GM18861 (cell line): ENCODE measurements at regions not wholly inside any gene's neighbourhood (a gene's known extent, or its start where the extent isn't known, plus 50 kb on each side); places are given as distances from the start of the nearest gene placed in this dataset.
"Not testable (repeated sequence)": the region's sequence is repeated elsewhere in the genome, so short reads cannot be mapped to it uniquely, and the experiment has no call there.

Source experiments
- ATAC-seq: cut with Tn5 transposase; IDR thresholded peaks from one replicate; pipeline ENCODE4 v1.9.1; 2021; ENCODE audit not compliant: unreplicated experiment

DNA sequence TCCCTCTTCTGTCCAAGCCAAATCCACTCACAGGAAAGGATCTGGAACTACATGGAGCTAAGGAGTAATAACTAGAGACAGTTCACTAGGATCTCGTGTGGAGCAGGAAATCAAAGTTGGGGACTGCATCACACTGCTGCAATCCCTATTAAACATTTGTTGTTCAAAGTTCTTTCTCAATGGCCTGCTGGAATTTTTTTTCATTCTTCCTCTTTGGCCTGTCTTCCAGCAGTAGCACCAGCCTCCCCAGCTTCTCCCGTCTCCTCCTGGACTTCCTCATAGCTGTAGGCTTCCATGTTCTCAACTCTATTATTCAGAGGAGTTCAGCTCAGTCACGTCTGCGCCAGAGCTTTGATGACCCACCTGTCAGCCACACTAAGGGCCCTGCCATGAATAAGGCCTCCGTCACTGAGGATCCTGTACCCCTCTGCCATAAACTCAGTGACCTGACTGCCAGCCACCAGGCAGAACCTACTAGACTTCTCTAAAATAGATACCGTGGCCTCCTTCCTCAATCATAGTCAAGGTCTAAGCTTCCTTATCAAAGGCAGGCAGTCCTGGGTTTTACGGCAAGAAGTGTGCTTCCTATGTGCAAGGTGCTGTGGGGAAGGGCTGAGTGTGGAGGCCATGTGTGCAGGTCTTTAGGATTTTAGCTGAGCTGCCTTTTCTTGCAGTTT lies 60.9 kb upstream of the PLGLB2 start:
- not testable (repeated sequence) for ATAC-seq

DNA sequence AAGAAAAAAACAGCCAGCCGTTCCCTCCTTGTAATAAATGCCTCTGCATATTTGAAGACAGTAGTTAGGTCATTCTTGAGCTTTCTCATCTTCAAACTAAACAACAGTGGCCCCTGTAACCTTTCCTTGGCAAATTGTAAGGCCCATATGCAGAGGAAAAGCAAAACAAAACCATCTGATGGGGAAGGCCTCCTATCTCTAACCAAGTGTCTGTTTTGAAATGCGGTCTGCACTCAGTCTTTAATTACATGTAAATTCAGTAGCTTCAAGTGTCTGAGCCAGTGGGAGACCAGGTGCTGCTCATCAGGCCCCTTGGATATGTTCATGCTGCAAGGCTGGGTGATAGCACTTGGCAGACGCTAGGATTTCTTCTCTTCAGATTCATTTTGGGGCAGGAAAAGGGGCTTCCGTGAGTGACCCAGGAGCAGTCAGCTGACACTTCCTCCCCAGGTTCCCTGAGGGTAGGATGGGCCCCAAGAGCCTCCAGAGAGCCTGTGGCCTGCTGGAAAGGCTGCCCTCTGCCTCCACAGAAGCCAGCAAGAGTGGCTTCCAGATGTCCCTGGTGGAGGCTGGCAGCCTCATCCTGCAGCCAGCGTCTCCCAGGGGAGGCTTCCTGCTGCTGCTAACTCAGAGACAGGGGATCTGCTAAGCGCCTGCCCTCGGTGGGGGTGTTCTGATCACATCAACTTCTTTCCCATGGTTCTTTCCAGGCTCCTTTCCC lies 60.2 kb upstream of the PLGLB2 start:
- ATAC-seq: not testable (repeated sequence)

DNA sequence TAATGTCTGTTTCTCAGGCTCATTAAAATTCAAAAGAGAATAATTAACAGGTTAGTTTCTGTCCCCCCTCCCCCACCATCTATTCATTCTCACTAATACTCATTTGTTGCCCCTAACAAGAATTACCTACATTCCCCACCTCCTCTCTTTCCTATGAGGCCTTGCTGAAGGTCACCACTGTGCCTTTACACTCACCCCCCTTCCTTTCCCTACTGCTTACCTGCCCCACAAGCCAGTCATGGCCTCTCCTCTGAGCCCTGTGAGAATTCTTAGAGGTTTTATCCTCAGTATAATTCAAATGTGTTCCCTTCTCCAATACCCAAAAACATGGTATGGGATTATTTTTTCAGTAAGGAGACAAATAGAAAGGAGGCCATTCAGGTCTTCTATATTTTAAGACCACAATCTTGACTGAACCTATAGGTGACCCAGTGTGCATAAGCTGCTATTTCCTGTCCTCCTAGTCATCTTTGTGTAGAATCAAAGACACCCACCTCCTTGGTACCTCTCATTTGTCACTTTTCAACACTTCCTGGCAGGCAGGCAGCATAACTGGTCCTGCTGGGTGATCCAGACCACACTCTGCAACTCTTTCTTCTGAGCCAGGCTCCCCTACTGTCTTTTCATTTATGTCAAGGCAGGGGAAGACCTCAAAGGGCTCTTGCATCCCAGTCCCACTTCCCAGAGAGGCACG lies 55.8 kb upstream of the PLGLB2 start:
- not testable (repeated sequence) for ATAC-seq

DNA sequence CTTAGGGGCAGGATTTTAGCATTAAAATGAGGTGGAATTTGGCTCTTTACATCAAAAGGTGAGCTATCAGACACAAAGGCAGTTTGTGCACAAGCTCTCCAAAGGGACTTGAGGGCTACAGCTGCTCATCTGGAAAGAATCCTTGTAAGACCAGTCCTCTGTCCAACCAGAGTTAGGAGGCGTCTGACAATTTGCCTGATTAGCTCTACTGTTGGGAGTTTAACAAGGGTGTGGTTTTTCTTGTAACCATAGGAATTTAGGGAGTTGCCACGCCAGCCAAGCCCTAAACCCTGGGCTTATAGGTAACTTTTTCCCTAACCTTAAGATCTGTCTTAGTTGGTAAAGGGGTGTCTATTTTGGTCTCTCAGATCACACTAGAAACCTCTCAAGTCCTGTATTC lies 55.0 kb upstream of the PLGLB2 start:
- ATAC-seq: not testable (repeated sequence)

DNA sequence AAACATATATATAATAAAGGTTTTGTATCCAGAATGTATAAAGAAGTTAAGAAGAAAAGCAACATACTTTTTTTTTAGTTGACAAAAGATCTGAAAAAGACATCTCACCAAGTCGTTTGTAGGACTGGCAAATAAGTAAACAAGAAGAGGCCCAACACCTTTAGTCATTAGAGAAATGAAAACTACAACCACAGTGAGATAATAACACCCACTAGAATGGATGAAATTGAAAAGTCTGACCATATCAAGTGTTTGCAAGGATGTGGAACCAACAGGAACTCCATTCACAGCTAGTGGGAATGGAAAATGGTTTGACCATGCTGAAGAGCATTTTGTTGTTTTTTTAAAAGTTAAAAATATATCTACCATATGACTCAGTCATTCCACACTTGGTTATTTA lies 54.0 kb upstream of the PLGLB2 start:
- ATAC-seq: not testable (repeated sequence)

DNA sequence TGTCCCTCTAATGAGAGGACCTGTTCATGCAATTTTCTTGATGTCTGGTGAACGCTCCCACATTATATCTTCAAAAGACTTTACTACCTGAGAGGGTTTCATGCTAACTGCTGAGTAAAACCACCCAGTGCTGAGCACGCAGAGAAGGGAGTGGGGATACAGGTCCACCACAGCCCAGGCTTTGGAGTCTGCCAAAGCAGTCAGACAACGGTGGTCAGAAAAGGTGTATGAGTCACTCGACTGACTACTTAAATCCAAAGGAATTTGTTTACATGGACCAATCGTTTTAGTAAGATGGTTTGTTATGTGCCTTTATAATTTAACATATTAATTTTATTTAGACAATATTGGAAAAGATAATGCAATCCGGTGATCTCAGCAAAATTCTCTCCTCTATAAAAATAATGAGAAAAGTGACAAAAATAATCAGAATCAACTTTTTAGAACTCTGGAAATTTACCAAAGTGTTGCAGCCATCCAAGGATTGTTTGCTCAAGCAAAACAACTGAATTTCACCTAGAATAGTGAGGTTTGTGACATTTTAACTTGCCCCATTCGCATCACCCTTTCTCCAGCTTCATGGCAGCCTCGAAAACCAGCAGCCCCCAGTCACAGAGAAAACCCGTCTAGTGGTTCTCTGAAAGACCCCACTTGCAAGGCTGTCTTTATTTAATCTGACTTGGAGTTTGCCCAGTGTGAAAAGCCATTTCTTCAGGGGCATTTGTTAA lies 52.1 kb upstream of the PLGLB2 start:
- not testable (repeated sequence) for ATAC-seq
